ENCODE measurements at regions not wholly inside any gene's neighbourhood (a gene's known extent, or its start where the extent isn't known, plus 50 kb on each side); places are given as distances from the start of the nearest gene placed in this dataset.
"Not testable (repeated sequence)": the region's sequence is repeated elsewhere in the genome, so short reads cannot be mapped to it uniquely, and the experiment has no call there.

- 42 to 96% (median 93%) methylated on average over 2 of the region's 2 CpGs for WGBS, 3 donors
- H3K4me3 ChIP-seq; H3K9me3 ChIP-seq; H3K4me1 ChIP-seq (ENCODE audit: insufficient read depth); H3K36me3 ChIP-seq; DNase-seq; intact Hi-C loops (cut with DNase I); H3K27ac ChIP-seq; H3K27me3 ChIP-seq: not testable (repeated sequence)
Measured at GRCh38 chr10:11403646-11404045, 207.8 kb downstream of the USP6NL start.

GRCh38 chr10:11403116-11403515, 208.3 kb downstream of the USP6NL start:
- Histone ChIP-seq H3K4me1 (ENCODE audit: insufficient read depth) (no peaks in the 10 kb centered on the region), H3K9me3 (no peaks in the 10 kb centered on the region), H3K27me3 (no peaks in the 10 kb centered on the region), H3K27ac (no peak overlapping the region), H3K36me3 (no peaks in the 10 kb centered on the region), H3K4me3 (no peak overlapping the region)
- 87 to 91% (median 90%) methylated on average over 11 of the region's 11 CpGs for WGBS, 3 donors
- DNase-seq = no peak
- intact Hi-C loops (cut with DNase I) = no loop called here
- no peak for TF ChIP-seq POLR2A (IDR thresholded peaks at IDR 0.05)

- TF ChIP-seq CTCF (IDR thresholded peaks at IDR 0.05) = no peak
- TF ChIP-seq EP300 (IDR thresholded peaks at IDR 0.05) = no peak
- no peak for TF ChIP-seq POLR2A (IDR thresholded peaks at IDR 0.05)
- no peaks in the 10 kb centered on the region for H3K4me1 ChIP-seq (ENCODE audit: insufficient read depth)
- no peaks in the 10 kb centered on the region for H3K27me3 ChIP-seq
- H3K4me3 ChIP-seq = no peak overlapping the region
- intact Hi-C loops (cut with DNase I) = no loop called here
- no peaks in the 10 kb centered on the region for H3K9me3 ChIP-seq
- 91 to 96% (median 96%) methylated on average over 2 of the region's 2 CpGs for WGBS, 3 donors
- DNase-seq = no peak
- H3K36me3 ChIP-seq = no peaks in the 10 kb centered on the region
- H3K27ac ChIP-seq = no peak overlapping the region
Measured at GRCh38 chr10:11402392-11402791, 209.1 kb downstream of the USP6NL start.

GRCh38 chr10:11401264-11402235, 209.9 kb downstream of the USP6NL start:
- Histone ChIP-seq H3K27ac (no peak overlapping the region), H3K36me3 (no peaks in the 10 kb centered on the region), H3K9me3 (no peaks in the 10 kb centered on the region), H3K4me3 (no peak overlapping the region), H3K4me1 (ENCODE audit: insufficient read depth) (no peaks in the 10 kb centered on the region), H3K27me3 (no peaks in the 10 kb centered on the region)
- TF ChIP-seq EP300 (IDR thresholded peaks at IDR 0.05) (no peak), POLR2A (IDR thresholded peaks at IDR 0.05) (no peak), CTCF (IDR thresholded peaks at IDR 0.05) (no peak)
- DNase-seq = peak in 1 of 5 donors; percentile 5
- 86 to 91% (median 88%) methylated on average over 16 of the region's 16 CpGs for WGBS, 3 donors
- intact Hi-C loops (cut with DNase I) = no loop called here

- intact Hi-C loops (cut with DNase I) = no loop called here
Measured at GRCh38 chr10:11397980-11398580, 213.4 kb downstream of the USP6NL start.

More at GRCh38 chr10:11397980-11398580, 213.4 kb downstream of the USP6NL start:
- Histone ChIP-seq H3K9me3 (no peaks in the 10 kb centered on the region), H3K4me3 (no peak overlapping the region), H3K27ac (no peak overlapping the region), H3K36me3 (no peaks in the 10 kb centered on the region), H3K27me3 (no peaks in the 10 kb centered on the region), H3K4me1 (ENCODE audit: insufficient read depth) (peaks cover 6% of the 10 kb centered on the region)
- TF ChIP-seq POLR2A (IDR thresholded peaks at IDR 0.05) = no peak
- TF ChIP-seq EP300 (IDR thresholded peaks at IDR 0.05) = no peak
- no peak for TF ChIP-seq CTCF (IDR thresholded peaks at IDR 0.05)
- WGBS, 3 donors = 56 to 60% (median 57%) methylated on average over 8 of the region's 8 CpGs
- no peak for DNase-seq
